GM12878 (cell line): ENCODE measurements at regions not wholly inside any gene's neighbourhood (a gene's known extent, or its start where the extent isn't known, plus 50 kb on each side); places are given as distances from the start of the nearest gene placed in this dataset.

Experiments used
- ASH2L ChIP-seq: fragments of 300-600, 200-600 bp; sonication (generic); IDR thresholded peaks from 2 replicates; pipeline ENCODE4 v1.6.1; 2017; ENCODE audit warnings: low read depth, mild to moderate bottlenecking, borderline replicate concordance
- BRCA1 ChIP-seq: IDR thresholded peaks from 2 replicates; pipeline ENCODE4 v1.6.1; 2011; ENCODE audit warnings: low read depth, low read length, improper control_type of control experiment
- CHD4 ChIP-seq: fragments of 200-600 bp; sonication (generic); IDR thresholded peaks from 2 replicates; pipeline ENCODE4 v1.6.1; 2016; ENCODE audit warnings: mild to moderate bottlenecking
- GABPA ChIP-seq: IDR thresholded peaks from 2 replicates; pipeline ENCODE4 v1.6.1; 2014; ENCODE audit warnings: antibody characterized with exemption, low read depth, mild to moderate bottlenecking, inconsistent platforms
- HDAC2 ChIP-seq: fragments of 200-600 bp; sonication (generic); IDR thresholded peaks from 2 replicates; pipeline ENCODE4 v1.6.1; 2017
- POLR2A ChIP-seq: IDR thresholded peaks from 2 replicates; pipeline ENCODE4 v1.6.1; 2011; ENCODE audit warnings: low read depth, mild to moderate bottlenecking, low read length
- RAD51 ChIP-seq: fragments of 450-650 bp; IDR thresholded peaks from 2 replicates; pipeline ENCODE4 v1.6.1; 2016; ENCODE audit warnings: moderate library complexity, mild to moderate bottlenecking, inconsistent platforms
- SREBF2 ChIP-seq: IDR thresholded peaks from 2 replicates; pipeline ENCODE4 v1.6.1; 2012; ENCODE audit warnings: mild to moderate bottlenecking, low read length
- SUZ12 ChIP-seq: fragments of 200-600 bp; sonication (generic); IDR thresholded peaks from one replicate; pipeline ENCODE4 v1.6.1; 2018; ENCODE audit warnings: antibody characterized with exemption, mild to moderate bottlenecking; ENCODE audit not compliant: unreplicated experiment
- ZBED1 ChIP-seq: IDR thresholded peaks from 2 replicates; pipeline ENCODE4 v1.6.1; 2016; ENCODE audit warnings: borderline replicate concordance
- ZNF274 ChIP-seq: IDR thresholded peaks from one replicate; pipeline ENCODE4 v1.8.0; 2011; ENCODE audit not compliant: insufficient read length, insufficient read depth
- TF ChIP-seq, protein P1 (sequence below): IDR thresholded peaks from 2 replicates; pipeline ENCODE4 v1.6.1; 2012; ENCODE audit warnings: low read depth, low read length, improper control_type of control experiment
- TF ChIP-seq, protein P2 (sequence below): fragments of 450-650 bp; IDR thresholded peaks from 2 replicates; pipeline ENCODE4 v1.6.1; 2014; ENCODE audit warnings: mild to moderate bottlenecking
- TF ChIP-seq, protein P3 (sequence below), 3 experiments: IDR thresholded peaks in 2 of 3; conservative IDR thresholded peaks in 1 of 3; 2 replicates each; pipeline ENCODE4 v1.5.1; 2011; ENCODE audit warnings: low read depth in 3 of 3, low read length in 3 of 3, mild to moderate bottlenecking in 3 of 3, control low read depth in 2 of 3, moderate library complexity in 2 of 3, inconsistent platforms in 1 of 3, mixed read lengths in 1 of 3; ENCODE audit not compliant: control insufficient read depth in 2 of 3, insufficient read depth in 1 of 3; ENCODE audit errors: extremely low read depth in 1 of 3

DNA sequence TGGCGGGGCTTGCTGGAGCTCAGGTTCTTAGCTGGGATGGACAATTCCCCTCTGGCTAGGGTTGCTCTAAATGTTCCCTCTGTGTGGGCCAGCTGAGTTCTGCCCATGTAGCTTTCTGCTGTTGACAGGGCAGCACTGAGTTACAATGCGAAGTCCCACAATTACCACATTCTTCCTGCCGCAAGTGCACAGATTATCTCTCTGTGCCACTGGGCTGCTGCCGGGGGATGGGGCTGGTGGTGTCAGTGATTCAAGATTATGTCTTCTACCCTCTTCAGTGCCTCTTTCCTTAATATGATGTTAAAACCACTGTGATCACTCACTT, 708.1 kb downstream of the SLC4A3 start:
- TF ChIP-seq, protein P1, sequence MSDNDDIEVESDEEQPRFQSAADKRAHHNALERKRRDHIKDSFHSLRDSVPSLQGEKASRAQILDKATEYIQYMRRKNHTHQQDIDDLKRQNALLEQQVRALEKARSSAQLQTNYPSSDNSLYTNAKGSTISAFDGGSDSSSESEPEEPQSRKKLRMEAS: no peak
- TF ChIP-seq, protein P2, sequence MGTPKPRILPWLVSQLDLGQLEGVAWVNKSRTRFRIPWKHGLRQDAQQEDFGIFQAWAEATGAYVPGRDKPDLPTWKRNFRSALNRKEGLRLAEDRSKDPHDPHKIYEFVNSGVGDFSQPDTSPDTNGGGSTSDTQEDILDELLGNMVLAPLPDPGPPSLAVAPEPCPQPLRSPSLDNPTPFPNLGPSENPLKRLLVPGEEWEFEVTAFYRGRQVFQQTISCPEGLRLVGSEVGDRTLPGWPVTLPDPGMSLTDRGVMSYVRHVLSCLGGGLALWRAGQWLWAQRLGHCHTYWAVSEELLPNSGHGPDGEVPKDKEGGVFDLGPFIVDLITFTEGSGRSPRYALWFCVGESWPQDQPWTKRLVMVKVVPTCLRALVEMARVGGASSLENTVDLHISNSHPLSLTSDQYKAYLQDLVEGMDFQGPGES: no peak
- TF ChIP-seq ZNF274 (no peak), ASH2L (no peak), RAD51 (no peak), SREBF2 (no peak), CHD4 (no peak), POLR2A (no peak), BRCA1 (no peak), HDAC2 (no peak), GABPA (no peak), SUZ12 (no peak), ZBED1 (no peak)
- TF ChIP-seq, protein P3, sequence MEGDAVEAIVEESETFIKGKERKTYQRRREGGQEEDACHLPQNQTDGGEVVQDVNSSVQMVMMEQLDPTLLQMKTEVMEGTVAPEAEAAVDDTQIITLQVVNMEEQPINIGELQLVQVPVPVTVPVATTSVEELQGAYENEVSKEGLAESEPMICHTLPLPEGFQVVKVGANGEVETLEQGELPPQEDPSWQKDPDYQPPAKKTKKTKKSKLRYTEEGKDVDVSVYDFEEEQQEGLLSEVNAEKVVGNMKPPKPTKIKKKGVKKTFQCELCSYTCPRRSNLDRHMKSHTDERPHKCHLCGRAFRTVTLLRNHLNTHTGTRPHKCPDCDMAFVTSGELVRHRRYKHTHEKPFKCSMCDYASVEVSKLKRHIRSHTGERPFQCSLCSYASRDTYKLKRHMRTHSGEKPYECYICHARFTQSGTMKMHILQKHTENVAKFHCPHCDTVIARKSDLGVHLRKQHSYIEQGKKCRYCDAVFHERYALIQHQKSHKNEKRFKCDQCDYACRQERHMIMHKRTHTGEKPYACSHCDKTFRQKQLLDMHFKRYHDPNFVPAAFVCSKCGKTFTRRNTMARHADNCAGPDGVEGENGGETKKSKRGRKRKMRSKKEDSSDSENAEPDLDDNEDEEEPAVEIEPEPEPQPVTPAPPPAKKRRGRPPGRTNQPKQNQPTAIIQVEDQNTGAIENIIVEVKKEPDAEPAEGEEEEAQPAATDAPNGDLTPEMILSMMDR (IDR thresholded peaks at IDR 0.05 in 2 of 3, conservative IDR thresholded peaks at IDR 0.05 in 1 of 3; ENCODE audit: control insufficient read depth in 2 of 3, extremely low read depth in 1 of 3, insufficient read depth in 1 of 3, low read depth in 3 of 3, low read length in 3 of 3): no peak
